Endothelial cell of umbilical vein (primary cell): ENCODE measurements at regions not wholly inside any gene's neighbourhood (a gene's known extent, or its start where the extent isn't known, plus 50 kb on each side); places are given as distances from the start of the nearest gene placed in this dataset.

Experiments
- BruUV-seq: library from RNA; stranded (reverse); fragments of 400-500 nt; replicated peaks from 2 replicates; lab custom pipeline; 2021; lab: Mats Ljungman, UMichigan
- CTCF ChIA-PET: fragments of 300-600, 350-600 bp; sonication (Branson Sonifier 250); formaldehyde crosslinking; loops from one replicate; lab custom pipeline; 2021; ENCODE audit warnings: antibody characterized with exemption, inconsistent platforms; lab: Charles Lee
- POLR2A ChIA-PET: fragments of 300-600, 350-600 bp; sonication (Branson Sonifier 250); formaldehyde crosslinking; loops from one replicate; lab custom pipeline; 2021; ENCODE audit warnings: antibody characterized with exemption, inconsistent platforms; lab: Charles Lee
- DNase-seq: peaks from one replicate; pipeline ENCODE4 v3.0.0-alpha.2; 2011; ENCODE audit warnings: low read depth, low spot score
- FAIRE-seq: peaks from 2 replicates; lab custom pipeline; 2011; peaks lifted over from hg19 to GRCh38; lab: Jason Lieb, UNC
- H2AFZ ChIP-seq: 2 replicates; pipeline ENCODE4 v1.6.0; 2012; ENCODE audit warnings: low read depth, low read length, control low read depth, inconsistent platforms
- H3K27ac ChIP-seq: 2 replicates; pipeline ENCODE4 v1.5.1; 2011; ENCODE audit warnings: low read depth, mild to moderate bottlenecking, control low read depth, low read length, moderate library complexity; ENCODE audit not compliant: insufficient read depth
- H3K27me3 ChIP-seq, 2 experiments: 2 replicates each; pipeline versions ENCODE4 v1.6.0 to v1.6.1; 2011; ENCODE audit warnings: low read length in 2 of 2, mixed read lengths in 1 of 2; ENCODE audit not compliant: control insufficient read depth in 2 of 2, insufficient read depth in 2 of 2
- H3K36me3 ChIP-seq, 2 experiments: 2 replicates in 1 of 2; 3 replicates in 1 of 2; pipeline ENCODE4 v1.5.1; 2011; ENCODE audit warnings: low read length in 2 of 2, mild to moderate bottlenecking in 1 of 2, moderate library complexity in 1 of 2; ENCODE audit not compliant: control insufficient read depth in 2 of 2, insufficient read depth in 2 of 2; ENCODE audit errors: extremely low read depth in 1 of 2
- H3K4me1 ChIP-seq: 3 replicates; pipeline ENCODE4 v1.5.1; 2011; ENCODE audit warnings: mild to moderate bottlenecking, low read length; ENCODE audit not compliant: control insufficient read depth, insufficient read depth; ENCODE audit errors: extremely low read depth
- H3K4me2 ChIP-seq: 2 replicates; pipeline ENCODE4 v1.6.1; 2011; ENCODE audit warnings: low read length, control low read depth, mixed read lengths; ENCODE audit not compliant: insufficient read depth
- H3K4me3 ChIP-seq, 3 experiments: fragments of 200-600 bp in 1 of 3; sonication (generic), shearing (Covaris generic) in 1 of 3; replicated peaks in 1 of 3; 2 replicates each; pipeline ENCODE4 v1.5.1; 2011 to 2016; ENCODE audit warnings: control low read depth in 3 of 3, low read length in 3 of 3, mild to moderate bottlenecking in 2 of 3, inconsistent platforms in 1 of 3, low read depth in 1 of 3, moderate library complexity in 1 of 3; ENCODE audit not compliant: insufficient read depth in 1 of 3
- H3K79me2 ChIP-seq: 2 replicates; pipeline ENCODE4 v1.6.0; 2012; ENCODE audit warnings: low read length, inconsistent platforms; ENCODE audit not compliant: control insufficient read depth, insufficient read depth
- H3K9ac ChIP-seq: replicated peaks from 2 replicates; pipeline ENCODE3; 2011; ENCODE audit warnings: low read length, control low read depth; ENCODE audit not compliant: insufficient read depth; ENCODE audit errors: extremely low read depth
- H3K9me1 ChIP-seq: replicated peaks from 3 replicates; pipeline ENCODE4 v1.6.0; 2011; ENCODE audit warnings: mild to moderate bottlenecking, low read length; ENCODE audit not compliant: control insufficient read depth, insufficient read depth; ENCODE audit errors: extremely low read depth
- H3K9me3 ChIP-seq: replicated peaks from 2 replicates; pipeline ENCODE4 v1.5.1; 2012; ENCODE audit warnings: low read length, inconsistent platforms; ENCODE audit not compliant: control insufficient read depth, insufficient read depth
- H4K20me1 ChIP-seq: replicated peaks from 2 replicates; pipeline ENCODE3; 2011; ENCODE audit warnings: mild to moderate bottlenecking, low read length; ENCODE audit not compliant: control insufficient read depth, insufficient read depth; ENCODE audit errors: extremely low read depth
- CTCF ChIP-seq, 2 donors: IDR thresholded peaks; 1 replicate in 1 of 2; 2 replicates in 1 of 2; pipeline ENCODE4 v1.5.1; 2011; ENCODE audit warnings: low read length in 2 of 2, mild to moderate bottlenecking in 2 of 2, moderate library complexity in 2 of 2, control low read depth in 1 of 2, inconsistent platforms in 1 of 2, low read depth in 1 of 2; ENCODE audit not compliant: insufficient read depth in 1 of 2; ENCODE audit errors: extremely low read depth in 1 of 2
- EZH2 ChIP-seq: IDR thresholded peaks from 2 replicates; pipeline ENCODE4 v1.6.1; 2012; ENCODE audit warnings: borderline replicate concordance, low read depth, mild to moderate bottlenecking, moderate library complexity, low read length, inconsistent platforms; ENCODE audit not compliant: severe bottlenecking
- FOS ChIP-seq: IDR thresholded peaks from 2 replicates; pipeline ENCODE4 v1.6.1; 2011; ENCODE audit warnings: mild to moderate bottlenecking, low read length, moderate library complexity, borderline replicate concordance; ENCODE audit not compliant: insufficient read depth
- GATA2 ChIP-seq: IDR thresholded peaks from 2 replicates; pipeline ENCODE4 v1.7.0; 2011; ENCODE audit warnings: low read depth, mild to moderate bottlenecking, moderate library complexity, mixed read lengths, low read length; ENCODE audit not compliant: insufficient read length, insufficient read depth
- JUN ChIP-seq: IDR thresholded peaks from 2 replicates; pipeline ENCODE4 v1.6.1; 2011; ENCODE audit warnings: borderline replicate concordance, low read depth; ENCODE audit not compliant: insufficient read length, insufficient read depth
- MYC ChIP-seq: IDR thresholded peaks from one replicate; pipeline ENCODE4 v1.6.1; 2011; ENCODE audit warnings: mild to moderate bottlenecking, low read depth, low read length
- POLR2A ChIP-seq: IDR thresholded peaks from 2 replicates; pipeline ENCODE4 v1.6.1; 2012; ENCODE audit warnings: low read depth, mild to moderate bottlenecking, control low read depth, low read length
- POLR2AphosphoS5 ChIP-seq: IDR thresholded peaks from 2 replicates; pipeline ENCODE4 v1.6.1; 2012; ENCODE audit warnings: low read depth, mild to moderate bottlenecking, control low read depth, low read length, moderate library complexity; ENCODE audit not compliant: insufficient read depth
- dilution Hi-C: fragments of 300-500 bp; cut with MboI; formaldehyde crosslinking; loops from one replicate; pipeline ENCODE4 v1.15.0; 2019; ENCODE audit warnings: low sequenced_read_pairs; ENCODE audit not compliant: extremely low pct_ligation_motif_present
- intact Hi-C: fragments of 100-400 bp; cut with micrococcal nuclease; formaldehyde crosslinking; loops from one replicate; pipeline ENCODE4 v1.10.0; 2022
- TF ChIP-seq, protein P1 (sequence below): IDR thresholded peaks from 2 replicates; pipeline ENCODE4 v1.6.1; 2011; ENCODE audit not compliant: insufficient read depth, insufficient read length

- Histone ChIP-seq H3K36me3 (no peaks in the 10 kb centered on the region), H3K9ac (no peak overlapping the region), H3K4me2 (no peak overlapping the region), H3K27me3 (peaks cover 0 to 2% of the 10 kb centered on the region in 2 experiments), H4K20me1 (no peaks in the 10 kb centered on the region), H3K4me3 (no peak overlapping the region), H3K79me2 (no peaks in the 10 kb centered on the region), H3K9me1 (no peaks in the 10 kb centered on the region), H3K9me3 (no peaks in the 10 kb centered on the region), H3K4me1 (no peaks in the 10 kb centered on the region), H2AFZ (no peak overlapping the region), H3K27ac (no peak overlapping the region)
- POLR2A ChIA-PET, result no interaction called here
- dilution Hi-C loops, result no loop called here
- TF ChIP-seq FOS (no peak), GATA2 (no peak), EZH2 (no peak), JUN (no peak)
- intact Hi-C loops, result no loop called here
- no peak for FAIRE-seq
- DNase-seq, result no peak
- no TSS peak for BruUV-seq
- CTCF ChIA-PET, result no interaction called here
These were observed 154.5 kb upstream of the APC start for GRCh38 chr5:112583166-112583565.

GRCh38 chr5:112584781-112585180 is 152.9 kb upstream of the APC start:
- Histone ChIP-seq H3K27ac (no peak overlapping the region), H3K36me3 (no peaks in the 10 kb centered on the region), H3K9me1 (no peaks in the 10 kb centered on the region), H3K9ac (no peak overlapping the region), H3K4me2 (no peak overlapping the region), H2AFZ (no peak overlapping the region), H3K4me1 (no peaks in the 10 kb centered on the region), H4K20me1 (no peaks in the 10 kb centered on the region), H3K4me3 (no peak overlapping the region), H3K79me2 (no peaks in the 10 kb centered on the region), H3K27me3 (peaks cover 0 to 2% of the 10 kb centered on the region in 2 experiments), H3K9me3 (no peaks in the 10 kb centered on the region)
- DNase-seq, result no peak
- no peak for FAIRE-seq
- intact Hi-C loops, result no loop called here
- BruUV-seq, result no TSS peak
- ChIA-PET CTCF (no interaction called here), POLR2A (no interaction called here)
- dilution Hi-C loops, result no loop called here
- no peak for TF ChIP-seq FOS
- no peak for TF ChIP-seq JUN
- no peak for TF ChIP-seq EZH2
- TF ChIP-seq POLR2AphosphoS5, result no peak
- no peak for TF ChIP-seq CTCF (IDR thresholded peaks at IDR 0.05; ENCODE audit: extremely low read depth in 1 of 2, insufficient read depth in 1 of 2, low read depth in 1 of 2, low read length in 2 of 2)
- TF ChIP-seq POLR2A, result no peak
- no peak for TF ChIP-seq GATA2
- TF ChIP-seq, protein P1, sequence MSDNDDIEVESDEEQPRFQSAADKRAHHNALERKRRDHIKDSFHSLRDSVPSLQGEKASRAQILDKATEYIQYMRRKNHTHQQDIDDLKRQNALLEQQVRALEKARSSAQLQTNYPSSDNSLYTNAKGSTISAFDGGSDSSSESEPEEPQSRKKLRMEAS, result no peak
- TF ChIP-seq MYC, result no peak
